HG03175 (cell line): ENCODE measurements at regions not wholly inside any gene's neighbourhood (a gene's known extent, or its start where the extent isn't known, plus 50 kb on each side); places are given as distances from the start of the nearest gene placed in this dataset.
"Not testable (repeated sequence)": the region's sequence is repeated elsewhere in the genome, so short reads cannot be mapped to it uniquely, and the experiment has no call there.

ENCODE experiments used
- ATAC-seq: cut with Tn5 transposase; IDR thresholded peaks from one replicate; pipeline ENCODE4 v1.9.1; 2021; ENCODE audit warnings: mild to moderate bottlenecking, moderate library complexity; ENCODE audit not compliant: unreplicated experiment

DNA sequence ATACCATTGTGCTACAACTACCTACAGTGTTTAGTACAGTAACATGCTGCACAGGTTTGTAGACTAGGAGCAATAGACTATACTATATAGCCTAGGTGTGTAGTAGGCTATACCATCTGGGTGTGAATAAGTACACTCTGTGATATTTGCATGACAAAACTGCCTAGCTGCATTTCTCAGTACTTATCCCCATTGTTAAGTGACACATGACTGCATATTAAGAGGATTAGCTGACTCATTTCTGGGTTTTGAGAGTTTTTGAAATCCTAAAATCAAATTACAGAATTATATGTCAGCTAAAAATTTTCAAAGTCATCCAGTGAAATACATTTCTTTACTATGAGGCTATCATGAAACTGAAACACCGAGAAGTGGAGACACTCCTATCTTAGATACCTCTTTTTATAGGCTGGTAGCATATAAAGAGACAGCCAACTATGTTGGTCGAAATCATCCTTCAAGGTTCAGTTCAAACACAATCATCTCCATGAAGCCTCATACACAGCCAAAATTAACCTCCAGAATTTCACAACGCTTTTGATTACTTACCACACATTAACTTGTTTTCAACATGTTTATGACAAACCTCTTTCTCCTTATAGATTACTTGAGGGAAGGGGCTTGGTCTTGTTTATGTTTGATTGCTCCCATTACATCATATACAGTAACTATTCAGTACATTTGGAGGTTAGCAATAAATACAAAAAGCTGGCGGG lies 89.8 kb upstream of the ANK3 start:
- peak; percentile 48 for ATAC-seq

GRCh38 chr10:60476451-60476850 lies 86.8 kb upstream of the ANK3 start:
- ATAC-seq: no peak

- ATAC-seq: no peak
Observed at GRCh38 chr10:60473557-60473956, 83.9 kb upstream of the ANK3 start.

DNA sequence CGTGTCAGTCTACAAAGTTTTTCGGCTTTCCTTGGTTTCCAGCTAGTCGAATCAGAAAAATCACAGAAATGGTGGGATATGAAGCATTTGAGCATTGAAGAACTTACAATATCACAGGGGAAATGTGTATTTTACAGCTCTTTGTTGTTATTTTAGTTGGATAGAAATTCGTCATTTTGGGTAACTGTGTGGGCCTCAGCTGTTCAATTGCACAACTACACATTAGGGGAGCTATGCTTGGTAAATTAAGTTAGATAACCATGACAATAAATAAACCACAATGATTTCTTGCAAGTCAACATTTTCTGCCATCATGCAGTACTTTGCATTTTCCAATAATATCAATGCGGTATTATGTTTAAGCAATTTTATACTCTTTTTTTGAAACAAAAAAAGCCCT lies 80.4 kb upstream of the ANK3 start:
- ATAC-seq: no peak

GRCh38 chr10:60469147-60469546 lies 79.5 kb upstream of the ANK3 start:
- ATAC-seq: not testable (repeated sequence)

- no peak for ATAC-seq
Observed at GRCh38 chr10:60467202-60467546, 77.5 kb upstream of the ANK3 start.

GRCh38 chr10:60466267-60467201 lies 76.9 kb upstream of the ANK3 start:
- ATAC-seq: no peak

DNA sequence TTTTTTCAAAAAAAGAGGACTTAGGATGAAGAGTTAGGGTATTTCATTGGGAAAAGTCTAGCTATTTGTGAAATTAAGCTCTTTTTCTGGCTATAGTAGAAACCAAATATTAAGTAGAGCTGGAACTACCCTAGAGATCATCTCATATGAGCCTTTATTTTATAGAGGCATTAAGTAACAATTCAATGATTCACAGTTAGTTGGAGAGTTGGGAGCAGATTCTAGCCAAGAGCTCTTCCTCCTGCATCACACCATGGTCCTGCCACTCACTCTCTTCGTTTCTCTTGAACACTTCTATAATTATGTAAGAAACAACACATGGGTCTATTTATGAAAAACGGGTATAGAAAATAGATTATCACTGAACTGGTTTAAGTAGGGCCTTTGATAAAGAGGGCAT lies 76.1 kb upstream of the ANK3 start:
- no peak for ATAC-seq

DNA sequence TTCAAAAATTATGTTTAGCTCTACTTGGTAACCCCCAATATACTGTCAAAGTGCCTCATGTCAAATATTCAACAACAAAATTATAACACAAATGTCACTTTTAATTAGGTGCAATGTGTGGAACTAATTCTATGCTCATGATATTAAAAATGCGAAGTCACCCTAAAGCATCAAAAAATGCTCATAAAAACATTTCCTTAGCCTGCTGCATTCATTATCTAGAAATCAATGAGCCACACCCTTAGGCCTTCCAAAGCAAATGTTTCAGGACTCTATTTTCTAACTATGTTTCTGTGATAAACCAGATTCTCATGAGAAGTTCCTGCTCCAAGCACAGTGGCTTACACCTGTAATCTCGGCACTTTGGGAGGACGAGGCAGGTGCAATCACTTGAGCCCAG lies 75.0 kb upstream of the ANK3 start:
- ATAC-seq: no peak

DNA sequence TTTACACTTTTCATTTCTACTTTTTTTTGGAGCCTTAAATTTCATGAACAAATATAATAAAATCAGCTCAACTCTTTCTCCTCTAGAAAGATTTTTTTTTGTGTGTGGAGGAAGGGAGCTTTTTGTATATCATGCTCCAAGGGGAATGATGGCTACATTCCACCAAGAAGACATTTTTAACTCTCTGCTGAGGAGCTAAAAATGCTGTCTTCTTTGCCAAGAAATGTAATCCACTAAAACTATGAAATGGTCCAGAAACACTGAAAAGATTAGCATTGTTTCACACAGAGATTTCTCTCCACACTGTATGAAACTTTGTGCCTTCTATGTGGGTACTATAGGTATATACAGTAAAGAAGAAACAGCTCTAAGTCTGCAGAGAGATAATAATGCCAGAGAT lies 74.1 kb upstream of the ANK3 start:
- ATAC-seq: no peak

GRCh38 chr10:60461688-60462087 lies 72.0 kb upstream of the ANK3 start:
- ATAC-seq: no peak

DNA sequence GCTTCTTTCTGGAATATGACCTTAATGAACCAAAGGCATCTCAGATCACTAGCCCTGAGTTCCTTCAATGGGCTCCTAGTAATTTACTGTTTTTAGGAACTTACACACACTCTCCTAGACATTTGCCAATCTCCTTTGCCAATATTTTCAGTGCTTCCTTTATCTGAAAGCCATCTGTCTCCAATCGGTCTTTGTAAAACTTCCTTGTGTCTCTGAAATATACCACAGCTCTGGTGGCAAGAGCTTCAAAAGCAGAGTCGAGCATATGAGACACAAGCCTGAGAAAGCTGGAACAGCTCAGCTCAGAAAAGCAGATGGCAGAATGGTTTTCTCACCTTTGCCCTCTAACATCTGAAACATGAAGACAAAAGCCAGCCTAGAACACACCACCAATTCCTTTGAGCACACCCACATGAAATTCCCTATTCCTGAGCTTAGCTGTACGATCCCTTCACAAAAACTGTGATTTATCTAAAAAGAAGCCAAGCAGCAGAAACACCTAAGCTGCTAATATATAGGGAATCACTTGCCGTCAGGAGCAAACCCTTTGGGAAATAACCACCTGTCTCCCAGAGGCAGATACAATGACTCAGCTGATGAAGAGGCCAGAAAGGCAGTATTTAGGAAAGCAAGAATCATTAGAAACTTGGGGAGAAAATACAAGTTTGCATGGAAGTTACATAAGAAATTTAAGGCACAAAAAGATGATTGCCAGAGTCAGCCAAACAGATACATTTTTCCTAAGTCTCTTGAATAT lies 70.2 kb upstream of the ANK3 start:
- no peak for ATAC-seq

DNA sequence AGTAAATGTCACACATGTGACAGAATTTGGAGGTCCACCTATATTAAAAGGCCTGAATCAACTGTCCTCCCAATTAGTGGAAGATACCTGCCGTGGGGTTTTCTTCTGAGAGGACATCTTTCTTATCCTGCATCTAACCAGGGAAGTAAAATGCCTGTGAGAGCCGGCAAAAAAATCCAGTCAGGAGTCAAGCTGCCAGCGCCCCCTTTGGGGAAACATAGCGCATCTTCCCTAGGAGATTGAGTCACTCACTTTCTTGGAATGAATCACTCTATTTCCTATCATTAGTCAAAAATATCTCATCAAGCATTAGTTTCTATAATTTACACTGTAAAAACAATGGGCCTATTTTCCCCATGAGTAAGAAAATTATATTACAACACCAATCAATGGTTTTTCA lies 66.4 kb upstream of the ANK3 start:
- ATAC-seq: no peak

- no peak for ATAC-seq
Observed at GRCh38 chr10:60454336-60454735, 64.7 kb upstream of the ANK3 start.

- no peak for ATAC-seq
Observed at GRCh38 chr10:60453036-60453435, 63.4 kb upstream of the ANK3 start.

DNA sequence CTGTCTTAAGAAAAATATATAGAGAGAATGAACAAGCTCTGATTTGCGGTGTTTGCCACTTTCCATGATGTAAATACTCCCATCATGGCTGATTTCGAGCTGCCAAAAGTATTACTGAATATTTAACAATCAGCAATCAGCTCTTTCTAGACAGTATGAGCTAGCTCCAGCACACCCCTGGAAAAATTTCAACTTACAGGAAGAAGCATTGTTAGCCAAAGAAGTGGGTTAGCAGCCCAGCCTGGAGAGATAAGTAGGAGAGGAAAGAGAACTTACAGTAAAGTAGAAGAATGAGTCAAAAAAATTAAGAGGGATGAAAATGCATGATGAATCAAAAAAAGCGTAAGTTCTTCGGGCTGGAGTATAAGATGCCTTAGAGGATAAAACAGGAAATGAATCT lies 60.6 kb upstream of the ANK3 start:
- ATAC-seq: no peak

DNA sequence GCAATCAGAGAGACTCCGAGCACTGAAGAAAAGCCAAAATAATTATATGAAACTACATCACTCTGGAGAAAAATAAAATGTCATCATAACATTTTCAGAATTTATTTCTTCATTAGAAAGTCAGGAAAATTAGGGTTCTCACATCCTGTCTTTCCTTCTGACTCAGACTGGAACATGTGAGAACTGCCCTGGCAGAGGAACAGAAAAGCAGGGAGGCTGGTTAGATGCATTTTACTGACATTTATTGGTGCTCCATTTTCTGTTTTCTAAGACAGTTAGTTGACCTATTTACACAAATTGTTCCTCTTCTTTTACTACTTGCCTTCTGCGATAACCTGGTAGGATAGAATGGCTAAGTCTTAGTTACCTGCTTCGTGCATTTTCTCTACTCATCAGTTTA lies 58.6 kb upstream of the ANK3 start:
- ATAC-seq: no peak

- no peak for ATAC-seq
Observed at GRCh38 chr10:60446851-60447250, 57.2 kb upstream of the ANK3 start.

DNA sequence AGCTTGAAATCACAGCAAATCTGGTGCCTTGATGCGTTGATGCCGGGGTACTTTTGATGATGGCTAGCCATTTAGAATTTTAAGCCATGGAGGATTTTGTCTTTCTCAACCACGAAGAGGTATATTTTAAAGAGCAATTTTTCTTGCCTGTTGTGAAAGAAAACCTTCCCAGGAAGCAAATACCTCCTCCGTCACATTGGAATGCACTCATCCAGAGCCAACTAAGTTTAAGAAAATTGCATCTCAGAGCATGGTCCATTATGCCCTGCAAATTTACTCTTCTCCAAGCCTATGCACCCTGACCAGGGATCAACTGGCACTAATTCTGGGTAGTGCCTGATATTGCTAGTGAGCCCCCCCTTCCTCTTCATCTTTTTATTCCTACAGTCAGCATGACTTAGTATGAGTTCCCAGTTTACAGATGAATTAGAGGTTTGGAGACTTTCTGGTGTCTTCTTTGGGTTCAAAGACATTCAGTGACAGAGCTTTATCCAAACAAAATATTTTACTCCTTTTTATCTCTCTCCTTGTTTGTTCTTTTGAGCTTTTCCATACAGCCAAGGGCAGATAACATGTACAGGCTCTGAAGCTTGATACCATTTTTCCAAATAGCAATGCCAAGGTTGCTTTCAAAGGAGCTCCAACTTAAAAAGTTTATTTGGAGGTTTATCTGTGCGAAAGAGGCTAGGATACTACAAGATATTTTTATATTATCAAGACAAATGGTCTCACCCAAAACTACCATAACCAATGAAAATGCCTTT lies 56.6 kb upstream of the ANK3 start:
- ATAC-seq: no peak

- ATAC-seq: no peak
Observed at GRCh38 chr10:60444494-60445064, 54.9 kb upstream of the ANK3 start.

GRCh38 chr10:60443346-60443745 lies 53.7 kb upstream of the ANK3 start:
- ATAC-seq: no peak
